ENCODE measurements at regions not wholly inside any gene's neighbourhood (a gene's known extent, or its start where the extent isn't known, plus 50 kb on each side); places are given as distances from the start of the nearest gene placed in this dataset.

- H2AFZ ChIP-seq (ENCODE audit: low read length) = no peak overlapping the region
These were observed 268.1 kb downstream of the PLOD2 start for GRCh38 chr3:145892869-145893268.

GRCh38 chr3:145893331-145893730 is 267.7 kb downstream of the PLOD2 start:
- Histone ChIP-seq H3K79me2 (ENCODE audit: insufficient read depth, low read length) (no peaks in the 10 kb centered on the region), H3K4me3 (ENCODE audit: low read depth, low read length, poor library complexity, severe bottlenecking) (no peak overlapping the region), H2AFZ (ENCODE audit: low read length) (no peak overlapping the region), H3K9me3 (ENCODE audit: low read length) (no peaks in the 10 kb centered on the region), H3K9ac (ENCODE audit: low read length) (no peak overlapping the region), H3K36me3 (ENCODE audit: insufficient read depth, low read length) (no peaks in the 10 kb centered on the region), H3K4me1 (ENCODE audit: insufficient read depth, low read length, severe bottlenecking) (no peaks in the 10 kb centered on the region), H3F3A (ENCODE audit: insufficient read depth, low read length) (no peaks in the 10 kb centered on the region), H3K9me2 (ENCODE audit: low read depth, low read length) (no peaks in the 10 kb centered on the region), H3K27me3 (ENCODE audit: insufficient read depth, low read length) (no peaks in the 10 kb centered on the region), H4K20me1 (ENCODE audit: insufficient read depth, low read length) (no peaks in the 10 kb centered on the region), H3K4me2 (ENCODE audit: low read length) (no peak overlapping the region), H3K27ac (ENCODE audit: low read depth, low read length, poor library complexity, severe bottlenecking) (no peak overlapping the region)
- TF ChIP-seq EZH2 (IDR thresholded peaks at IDR 0.05; ENCODE audit: borderline replicate concordance, low read length) = no peak
- TF ChIP-seq CTCF (IDR thresholded peaks at IDR 0.05; ENCODE audit: low read length) = no peak

More at GRCh38 chr3:145892869-145893268, 268.1 kb downstream of the PLOD2 start:
- Histone ChIP-seq H3K27ac (ENCODE audit: low read depth, low read length, poor library complexity, severe bottlenecking) (no peak overlapping the region), H3K9me2 (ENCODE audit: low read depth, low read length) (no peaks in the 10 kb centered on the region), H3K9me3 (ENCODE audit: low read length) (no peaks in the 10 kb centered on the region), H3K4me2 (ENCODE audit: low read length) (no peak overlapping the region), H4K20me1 (ENCODE audit: insufficient read depth, low read length) (no peaks in the 10 kb centered on the region), H3F3A (ENCODE audit: insufficient read depth, low read length) (no peaks in the 10 kb centered on the region), H3K9ac (ENCODE audit: low read length) (no peak overlapping the region), H3K4me1 (ENCODE audit: insufficient read depth, low read length, severe bottlenecking) (no peaks in the 10 kb centered on the region), H3K36me3 (ENCODE audit: insufficient read depth, low read length) (no peaks in the 10 kb centered on the region), H3K4me3 (ENCODE audit: low read depth, low read length, poor library complexity, severe bottlenecking) (no peak overlapping the region), H3K79me2 (ENCODE audit: insufficient read depth, low read length) (no peaks in the 10 kb centered on the region), H3K27me3 (ENCODE audit: insufficient read depth, low read length) (no peaks in the 10 kb centered on the region)
- TF ChIP-seq CTCF (IDR thresholded peaks at IDR 0.05; ENCODE audit: low read length) (no peak), EZH2 (IDR thresholded peaks at IDR 0.05; ENCODE audit: borderline replicate concordance, low read length) (no peak)

- Histone ChIP-seq H3K36me3 (ENCODE audit: insufficient read depth, low read length) (no peaks in the 10 kb centered on the region), H3K27ac (ENCODE audit: low read depth, low read length, poor library complexity, severe bottlenecking) (no peak overlapping the region), H3K4me1 (ENCODE audit: insufficient read depth, low read length, severe bottlenecking) (no peaks in the 10 kb centered on the region), H3K79me2 (ENCODE audit: insufficient read depth, low read length) (no peaks in the 10 kb centered on the region), H3F3A (ENCODE audit: insufficient read depth, low read length) (no peaks in the 10 kb centered on the region), H3K9me3 (ENCODE audit: low read length) (no peaks in the 10 kb centered on the region), H3K27me3 (ENCODE audit: insufficient read depth, low read length) (no peaks in the 10 kb centered on the region), H3K4me3 (ENCODE audit: low read depth, low read length, poor library complexity, severe bottlenecking) (no peak overlapping the region), H3K9ac (ENCODE audit: low read length) (no peak overlapping the region), H4K20me1 (ENCODE audit: insufficient read depth, low read length) (no peaks in the 10 kb centered on the region), H3K9me2 (ENCODE audit: low read depth, low read length) (no peaks in the 10 kb centered on the region), H3K4me2 (ENCODE audit: low read length) (no peak overlapping the region), H2AFZ (ENCODE audit: low read length) (no peak overlapping the region)
- TF ChIP-seq CTCF (IDR thresholded peaks at IDR 0.05; ENCODE audit: low read length) = no peak
- TF ChIP-seq EZH2 (IDR thresholded peaks at IDR 0.05; ENCODE audit: borderline replicate concordance, low read length) = no peak
These were observed 262.5 kb downstream of the PLOD2 start for GRCh38 chr3:145898487-145898886.
